ENCODE measurements at regions not wholly inside any gene's neighbourhood (a gene's known extent, or its start where the extent isn't known, plus 50 kb on each side); places are given as distances from the start of the nearest gene placed in this dataset.

DNA sequence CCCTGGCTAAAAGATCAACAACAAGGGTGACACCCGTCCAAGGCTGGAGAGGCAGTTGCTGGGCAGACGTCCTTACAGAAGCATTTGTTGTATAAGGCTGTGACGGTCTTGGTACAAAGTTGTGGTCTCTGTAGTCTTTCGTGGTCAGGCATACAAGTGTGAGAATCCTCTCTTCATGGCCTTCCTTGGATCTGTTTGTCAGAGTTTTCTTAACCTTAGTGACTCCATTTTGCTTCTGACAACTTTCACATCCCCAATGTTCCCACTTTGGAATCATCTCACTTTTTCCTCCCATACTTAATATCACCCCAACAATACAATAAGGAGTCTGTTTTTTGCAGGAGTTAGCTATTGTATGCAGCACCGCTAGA is 72.7 kb upstream of the ZCCHC2 start:
- Histone ChIP-seq H3K23ac (ENCODE audit: low read depth, low read length) (no peak overlapping the region), H3K4me3 (ENCODE audit: insufficient read depth, low read depth, low read length) (no peak overlapping the region), H2BK20ac (ENCODE audit: low read depth, low read length) (no peak overlapping the region), H4K91ac (ENCODE audit: insufficient read depth, low read depth, low read length) (no peak overlapping the region), H3K79me1 (ENCODE audit: low read depth in 1 of 2, low read length in 2 of 2) (no peaks in the 10 kb centered on the region), H4K8ac (ENCODE audit: low read depth in 2 of 2, low read length in 2 of 2) (no peak overlapping the region), H3K27ac (ENCODE audit: insufficient read depth, low read length) (no peak overlapping the region), H3K4ac (ENCODE audit: low read depth, low read length) (no peak overlapping the region), H2BK15ac (ENCODE audit: low read depth, low read length) (no peak overlapping the region), H3K14ac (replicated peaks; ENCODE audit: low read depth, low read length) (no peak overlapping the region), H3K36me3 (ENCODE audit: control insufficient read depth, insufficient read depth, low read length) (no peaks in the 10 kb centered on the region), H3K9me1 (ENCODE audit: insufficient read depth, low read length) (no peaks in the 10 kb centered on the region), H3K27me3 (ENCODE audit: control insufficient read depth, insufficient read depth, low read length) (peaks cover 17% of the 10 kb centered on the region), H3K4me1 (ENCODE audit: control insufficient read depth, insufficient read depth, low read length) (peaks cover 7% of the 10 kb centered on the region), H2AFZ (replicated peaks; ENCODE audit: low read length, poor library complexity) (no peak overlapping the region), H3K18ac (ENCODE audit: low read depth, low read length) (no peak overlapping the region), H4K5ac (ENCODE audit: low read depth, low read length) (no peak overlapping the region), H3K9me3 (ENCODE audit: control insufficient read depth, insufficient read depth, low read length) (no peaks in the 10 kb centered on the region), H4K20me1 (ENCODE audit: insufficient read depth, low read length) (no peaks in the 10 kb centered on the region), H2AK5ac (ENCODE audit: low read depth, low read length) (no peak overlapping the region), H3K56ac (ENCODE audit: extremely low read depth, insufficient read depth, low read length) (no peak overlapping the region), H3K9ac (ENCODE audit: low read depth, low read length) (no peak overlapping the region), H3K4me2 (ENCODE audit: low read depth, low read length) (no peak overlapping the region), H2BK5ac (ENCODE audit: low read depth, low read length, poor library complexity, severe bottlenecking) (no peak overlapping the region), H2BK120ac (ENCODE audit: low read depth, low read length) (no peak overlapping the region), H2AK9ac (replicated peaks; ENCODE audit: low read depth, low read length, poor library complexity) (no peak overlapping the region)
- intact Hi-C loops (cut with micrococcal nuclease) (no loop called here), dilution Hi-C loops (cut with HindIII; ENCODE audit: low sequenced_read_pairs, unreplicated experiment) (no loop called here), in situ Hi-C loops (cut with MboI; ENCODE audit: low sequenced_read_pairs) (no loop called here)
- BruUV-seq (replicated peaks) = no TSS peak
- no peak for DNase-seq
- no peak for ATAC-seq (ENCODE audit: low read depth)
- TF ChIP-seq, protein P1, sequence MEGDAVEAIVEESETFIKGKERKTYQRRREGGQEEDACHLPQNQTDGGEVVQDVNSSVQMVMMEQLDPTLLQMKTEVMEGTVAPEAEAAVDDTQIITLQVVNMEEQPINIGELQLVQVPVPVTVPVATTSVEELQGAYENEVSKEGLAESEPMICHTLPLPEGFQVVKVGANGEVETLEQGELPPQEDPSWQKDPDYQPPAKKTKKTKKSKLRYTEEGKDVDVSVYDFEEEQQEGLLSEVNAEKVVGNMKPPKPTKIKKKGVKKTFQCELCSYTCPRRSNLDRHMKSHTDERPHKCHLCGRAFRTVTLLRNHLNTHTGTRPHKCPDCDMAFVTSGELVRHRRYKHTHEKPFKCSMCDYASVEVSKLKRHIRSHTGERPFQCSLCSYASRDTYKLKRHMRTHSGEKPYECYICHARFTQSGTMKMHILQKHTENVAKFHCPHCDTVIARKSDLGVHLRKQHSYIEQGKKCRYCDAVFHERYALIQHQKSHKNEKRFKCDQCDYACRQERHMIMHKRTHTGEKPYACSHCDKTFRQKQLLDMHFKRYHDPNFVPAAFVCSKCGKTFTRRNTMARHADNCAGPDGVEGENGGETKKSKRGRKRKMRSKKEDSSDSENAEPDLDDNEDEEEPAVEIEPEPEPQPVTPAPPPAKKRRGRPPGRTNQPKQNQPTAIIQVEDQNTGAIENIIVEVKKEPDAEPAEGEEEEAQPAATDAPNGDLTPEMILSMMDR (conservative IDR thresholded peaks at IDR 0.05; ENCODE audit: low read depth, low read length) = no peak
- TF ChIP-seq MXI1 (IDR thresholded peaks at IDR 0.05; ENCODE audit: borderline replicate concordance, low read depth, low read length) (no peak), BHLHE40 (IDR thresholded peaks at IDR 0.05; ENCODE audit: low read depth, low read length) (no peak), RFX5 (IDR thresholded peaks at IDR 0.05; ENCODE audit: low read depth, low read length) (no peak), CHD1 (IDR thresholded peaks at IDR 0.05; ENCODE audit: low read depth, low read length) (no peak), MAZ (IDR thresholded peaks at IDR 0.05; ENCODE audit: borderline replicate concordance, low read depth, low read length) (no peak), RAD21 (IDR thresholded peaks at IDR 0.05; ENCODE audit: low read length) (no peak), SMC3 (IDR thresholded peaks at IDR 0.05; ENCODE audit: low read depth, low read length) (no peak), RCOR1 (IDR thresholded peaks at IDR 0.05; ENCODE audit: insufficient replicate concordance, low read length) (no peak), POLR2A (IDR thresholded peaks at IDR 0.05; ENCODE audit: low read depth, low read length) (no peak), MAFK (IDR thresholded peaks at IDR 0.05; ENCODE audit: low read depth, low read length) (no peak), CEBPB (IDR thresholded peaks at IDR 0.05; ENCODE audit: low read depth, low read length) (no peak), FOS (IDR thresholded peaks at IDR 0.05; ENCODE audit: low read depth, low read length) (no peak), NFE2L2 (IDR thresholded peaks at IDR 0.05; ENCODE audit: low read depth, low read length) (no peak)
- TF ChIP-seq, protein P2, sequence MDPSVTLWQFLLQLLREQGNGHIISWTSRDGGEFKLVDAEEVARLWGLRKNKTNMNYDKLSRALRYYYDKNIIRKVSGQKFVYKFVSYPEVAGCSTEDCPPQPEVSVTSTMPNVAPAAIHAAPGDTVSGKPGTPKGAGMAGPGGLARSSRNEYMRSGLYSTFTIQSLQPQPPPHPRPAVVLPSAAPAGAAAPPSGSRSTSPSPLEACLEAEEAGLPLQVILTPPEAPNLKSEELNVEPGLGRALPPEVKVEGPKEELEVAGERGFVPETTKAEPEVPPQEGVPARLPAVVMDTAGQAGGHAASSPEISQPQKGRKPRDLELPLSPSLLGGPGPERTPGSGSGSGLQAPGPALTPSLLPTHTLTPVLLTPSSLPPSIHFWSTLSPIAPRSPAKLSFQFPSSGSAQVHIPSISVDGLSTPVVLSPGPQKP (IDR thresholded peaks at IDR 0.05; ENCODE audit: borderline replicate concordance, low read depth, low read length) = no peak
- TF ChIP-seq, protein P3, sequence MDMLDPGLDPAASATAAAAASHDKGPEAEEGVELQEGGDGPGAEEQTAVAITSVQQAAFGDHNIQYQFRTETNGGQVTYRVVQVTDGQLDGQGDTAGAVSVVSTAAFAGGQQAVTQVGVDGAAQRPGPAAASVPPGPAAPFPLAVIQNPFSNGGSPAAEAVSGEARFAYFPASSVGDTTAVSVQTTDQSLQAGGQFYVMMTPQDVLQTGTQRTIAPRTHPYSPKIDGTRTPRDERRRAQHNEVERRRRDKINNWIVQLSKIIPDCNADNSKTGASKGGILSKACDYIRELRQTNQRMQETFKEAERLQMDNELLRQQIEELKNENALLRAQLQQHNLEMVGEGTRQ (IDR thresholded peaks at IDR 0.05; ENCODE audit: low read depth, low read length) = no peak
- ChIA-PET CTCF (no interaction called here), POLR2A (ENCODE audit: unreplicated experiment) (no interaction called here)
- no CpG with 5 or more reads among the region's 5 CpGs for WGBS, 2 experiments (ENCODE audit: extremely low coverage in 2 of 2, insufficient read length in 1 of 2)

All from IMR-90 (cell line).